ENCODE measurements at regions not wholly inside any gene's neighbourhood (a gene's known extent, or its start where the extent isn't known, plus 50 kb on each side); places are given as distances from the start of the nearest gene placed in this dataset.

DNA sequence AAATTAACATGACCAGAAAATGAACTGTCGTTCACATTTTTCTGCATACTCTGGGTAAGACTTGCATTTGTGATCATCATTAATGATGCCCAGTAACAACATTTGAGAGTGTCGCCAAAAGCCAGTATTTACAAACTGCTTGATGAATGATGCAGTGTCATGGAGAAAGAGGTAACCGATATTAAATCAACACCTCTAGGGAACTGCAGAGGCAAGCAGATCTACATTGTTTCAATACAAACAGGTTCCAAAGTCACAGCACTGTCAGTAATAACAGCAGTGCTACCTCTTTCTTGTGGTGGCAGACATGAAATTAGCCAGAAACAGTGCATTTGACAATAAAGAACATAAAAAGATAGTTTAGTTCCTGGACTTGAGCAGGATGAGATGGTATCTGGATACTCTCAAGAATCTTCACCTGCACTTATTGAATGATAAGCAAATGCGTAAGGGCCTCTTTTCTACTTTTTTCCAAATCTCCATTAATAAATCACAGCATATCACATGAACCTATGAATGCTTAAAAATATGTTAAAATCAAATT, 456.6 kb downstream of the ARHGEF28 start:
- TF ChIP-seq ZNF274 (IDR thresholded peaks at IDR 0.05; ENCODE audit: low read depth, low read length) = no peak
- H3K4me3 ChIP-seq (ENCODE audit: low read length) = no peak overlapping the region

- no peak for TF ChIP-seq ZNF274 (IDR thresholded peaks at IDR 0.05; ENCODE audit: low read depth, low read length)
- no peak overlapping the region for H3K4me3 ChIP-seq (ENCODE audit: low read length)
Observed at GRCh38 chr5:74081126-74081525, 455.1 kb downstream of the ARHGEF28 start.

DNA sequence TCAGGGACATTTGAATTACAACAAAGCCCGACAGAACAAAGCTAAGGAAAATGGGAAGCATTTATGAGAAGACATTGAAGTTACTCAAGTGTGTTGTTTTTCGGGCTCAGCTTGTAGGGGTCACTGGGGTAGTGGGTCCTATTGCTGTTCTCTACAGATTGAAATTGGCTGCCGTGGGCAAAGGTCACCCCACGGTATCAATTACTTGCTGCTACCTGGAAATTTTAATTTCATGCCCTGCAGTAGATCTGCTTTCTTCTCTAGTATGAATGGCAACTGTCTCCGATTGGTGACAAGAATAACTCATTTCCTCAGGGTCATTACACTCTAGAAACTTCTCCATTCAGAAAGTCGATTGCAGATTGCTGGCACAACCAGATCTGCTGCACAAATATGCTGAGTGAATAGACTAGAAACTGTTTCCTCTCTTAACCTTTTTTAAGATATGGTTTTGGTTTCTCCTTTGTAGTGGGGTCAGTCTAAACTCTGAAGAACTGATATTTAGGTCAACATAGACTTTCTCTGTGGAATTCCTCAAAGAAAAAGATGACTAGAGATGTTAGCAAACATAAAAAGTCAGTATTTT, 454.1 kb downstream of the ARHGEF28 start:
- TF ChIP-seq ZNF274 (IDR thresholded peaks at IDR 0.05; ENCODE audit: low read depth, low read length) = no peak
- no peak overlapping the region for H3K4me3 ChIP-seq (ENCODE audit: low read length)

- TF ChIP-seq ZNF274 (IDR thresholded peaks at IDR 0.05; ENCODE audit: low read depth, low read length) = no peak
- H3K4me3 ChIP-seq (ENCODE audit: low read length) = no peak overlapping the region
Observed at GRCh38 chr5:74075501-74076484, 449.8 kb downstream of the ARHGEF28 start.

DNA sequence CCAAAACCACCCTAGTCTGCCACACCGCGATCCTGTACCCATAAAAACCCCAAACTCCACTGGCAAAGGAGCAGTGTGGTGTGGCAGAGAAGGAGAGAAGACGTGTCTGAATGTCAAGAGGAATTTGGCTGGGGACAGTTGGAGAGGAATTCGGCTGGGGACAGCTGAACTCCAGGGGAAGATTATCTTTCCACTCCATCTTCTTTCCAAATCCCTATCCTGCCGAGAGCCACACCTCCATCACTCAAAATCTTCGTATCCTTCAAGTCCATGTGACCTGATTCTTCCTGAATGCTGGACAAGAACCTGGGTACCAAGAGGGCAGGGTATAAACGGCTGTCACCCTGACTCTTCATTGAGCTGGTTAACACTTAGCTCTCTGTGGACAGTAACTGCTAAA, 448.1 kb downstream of the ARHGEF28 start:
- H3K4me3 ChIP-seq (ENCODE audit: low read length) = no peak overlapping the region
- TF ChIP-seq ZNF274 (IDR thresholded peaks at IDR 0.05; ENCODE audit: low read depth, low read length) = no peak

GRCh38 chr5:74073257-74073656, 447.3 kb downstream of the ARHGEF28 start:
- H3K4me3 ChIP-seq (ENCODE audit: low read length) = no peak overlapping the region
- TF ChIP-seq ZNF274 (IDR thresholded peaks at IDR 0.05; ENCODE audit: low read depth, low read length) = no peak

DNA sequence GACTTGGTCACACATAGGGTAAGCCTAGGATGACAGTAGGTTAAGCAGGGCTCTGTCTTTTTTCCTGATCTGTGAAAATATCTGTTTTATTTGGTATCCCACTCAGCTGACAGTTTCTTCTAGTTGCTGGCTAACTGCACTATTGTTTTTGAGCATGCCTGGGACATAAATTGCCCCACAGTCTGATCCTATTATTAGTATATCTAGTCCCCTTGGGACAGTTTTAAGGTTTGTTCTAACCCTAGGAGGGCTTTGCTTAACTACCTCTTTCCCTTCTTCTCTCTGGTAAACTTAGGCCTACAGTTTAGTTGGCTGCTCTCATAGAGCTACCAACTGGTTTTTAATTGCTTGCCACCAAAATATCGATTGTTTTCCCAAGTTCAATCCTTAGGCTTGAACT, 446.6 kb downstream of the ARHGEF28 start:
- H3K4me3 ChIP-seq (ENCODE audit: low read length) = no peak overlapping the region
- TF ChIP-seq ZNF274 (IDR thresholded peaks at IDR 0.05; ENCODE audit: low read depth, low read length) = no peak

GRCh38 chr5:74070766-74071165, 444.8 kb downstream of the ARHGEF28 start:
- H3K4me3 ChIP-seq (ENCODE audit: low read length) = no peak overlapping the region
- no peak for TF ChIP-seq ZNF274 (IDR thresholded peaks at IDR 0.05; ENCODE audit: low read depth, low read length)

GRCh38 chr5:74069741-74070140, 443.7 kb downstream of the ARHGEF28 start:
- no peak overlapping the region for H3K4me3 ChIP-seq (ENCODE audit: low read length)
- no peak for TF ChIP-seq ZNF274 (IDR thresholded peaks at IDR 0.05; ENCODE audit: low read depth, low read length)

GRCh38 chr5:74067748-74068541, 441.9 kb downstream of the ARHGEF28 start:
- no peak for TF ChIP-seq ZNF274 (IDR thresholded peaks at IDR 0.05; ENCODE audit: low read depth, low read length)
- no peak overlapping the region for H3K4me3 ChIP-seq (ENCODE audit: low read length)

GRCh38 chr5:74064911-74065310, 438.9 kb downstream of the ARHGEF28 start:
- no peak for TF ChIP-seq ZNF274 (IDR thresholded peaks at IDR 0.05; ENCODE audit: low read depth, low read length)
- H3K4me3 ChIP-seq (ENCODE audit: low read length) = no peak overlapping the region

DNA sequence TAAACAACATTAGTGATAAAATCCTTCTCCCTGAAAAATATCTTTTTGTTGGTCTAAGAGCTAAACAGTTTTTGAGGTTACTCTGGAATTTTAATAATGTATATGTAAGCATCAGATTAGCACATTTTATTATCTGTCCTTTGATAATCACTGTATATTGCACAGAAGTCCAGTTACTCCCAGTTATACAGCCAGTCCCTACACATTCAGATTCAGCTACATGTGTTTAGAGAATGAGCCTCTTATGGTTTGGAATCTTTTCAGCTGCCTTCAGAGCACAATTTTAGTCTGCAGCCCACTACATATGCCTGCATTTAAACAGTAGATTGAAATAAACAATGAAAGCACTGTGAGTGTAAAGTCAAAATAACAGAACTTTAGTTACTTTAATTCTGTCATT, 438.2 kb downstream of the ARHGEF28 start:
- H3K4me3 ChIP-seq (ENCODE audit: low read length) = no peak overlapping the region
- TF ChIP-seq ZNF274 (IDR thresholded peaks at IDR 0.05; ENCODE audit: low read depth, low read length) = no peak

- H3K4me3 ChIP-seq (ENCODE audit: low read length) = no peak overlapping the region
- no peak for TF ChIP-seq ZNF274 (IDR thresholded peaks at IDR 0.05; ENCODE audit: low read depth, low read length)
Observed at GRCh38 chr5:74063821-74064220, 437.8 kb downstream of the ARHGEF28 start.

DNA sequence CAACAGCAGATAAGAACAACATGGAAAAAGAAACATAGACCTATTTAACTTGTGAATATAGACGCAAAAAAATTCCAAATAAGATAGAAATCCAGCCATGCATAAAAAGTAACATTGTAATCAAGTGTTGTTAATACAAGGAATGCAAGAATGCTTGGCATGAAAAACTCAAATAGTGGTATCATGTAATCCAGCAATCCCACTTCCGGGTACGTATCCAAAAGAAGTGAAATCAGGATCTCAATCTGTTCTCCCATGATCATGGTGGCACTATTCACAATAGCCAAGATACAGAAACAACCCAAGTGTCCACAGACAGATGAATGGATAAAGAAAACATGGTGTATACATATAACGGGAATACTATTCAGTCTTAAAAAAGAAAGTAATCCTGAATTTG, 437.4 kb downstream of the ARHGEF28 start:
- no peak for TF ChIP-seq ZNF274 (IDR thresholded peaks at IDR 0.05; ENCODE audit: low read depth, low read length)
- H3K4me3 ChIP-seq (ENCODE audit: low read length) = no peak overlapping the region
